Activated CD8-positive, alpha-beta memory T cell treated with anti-CD3 and anti-CD28 coated beads, Interleukin-2, amount 50 U/mL, for 1 hour (primary cell): ENCODE measurements at regions not wholly inside any gene's neighbourhood (a gene's known extent, or its start where the extent isn't known, plus 50 kb on each side); places are given as distances from the start of the nearest gene placed in this dataset.
"Not testable (repeated sequence)": the region's sequence is repeated elsewhere in the genome, so short reads cannot be mapped to it uniquely, and the experiment has no call there.

Experiments
- DNase-seq: peaks from one replicate; pipeline ENCODE4 v3.0.0-alpha.2; 2020; ENCODE audit errors: extremely low read depth

DNA sequence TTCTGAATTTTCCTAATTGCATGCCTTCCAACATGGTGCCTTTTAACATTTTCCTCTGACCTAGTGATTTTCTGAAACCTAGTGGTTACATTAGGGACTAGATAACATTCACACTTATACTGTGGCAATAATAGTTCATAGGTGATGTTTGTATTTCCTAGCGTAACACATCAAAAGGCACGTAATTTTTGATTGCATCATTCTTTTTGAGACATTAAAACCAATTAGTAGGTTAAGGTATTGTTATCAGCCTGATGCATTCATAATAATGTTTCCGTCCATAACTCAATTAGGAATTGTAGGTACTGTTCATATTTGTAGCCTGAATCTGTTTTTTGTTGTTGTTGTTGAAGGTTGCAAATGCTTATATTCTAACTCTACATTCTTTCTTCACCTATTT, 192.4 kb downstream of the ANXA1 start:
- DNase-seq: no peak

DNA sequence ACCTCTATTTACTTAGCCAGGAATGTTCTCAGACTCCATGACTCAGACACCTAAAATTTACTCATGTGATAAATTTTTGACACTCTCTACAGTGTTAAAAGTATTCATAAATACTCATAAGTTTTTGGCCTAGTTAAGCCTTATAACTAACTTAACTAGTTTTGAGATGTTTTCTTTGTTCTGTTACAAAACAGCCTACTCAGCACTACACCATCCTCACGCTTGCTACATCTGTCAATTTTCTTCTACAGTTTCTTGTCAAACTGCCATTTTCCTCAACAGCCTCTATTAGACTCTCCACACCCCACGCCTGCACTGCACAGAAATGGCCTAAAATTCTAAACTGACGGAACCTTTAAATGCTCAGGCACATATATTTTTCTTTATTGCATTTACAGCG, 195.5 kb downstream of the ANXA1 start:
- no peak for DNase-seq

GRCh38 chr9:73347720-73348119, 196.1 kb downstream of the ANXA1 start:
- DNase-seq: no peak

DNA sequence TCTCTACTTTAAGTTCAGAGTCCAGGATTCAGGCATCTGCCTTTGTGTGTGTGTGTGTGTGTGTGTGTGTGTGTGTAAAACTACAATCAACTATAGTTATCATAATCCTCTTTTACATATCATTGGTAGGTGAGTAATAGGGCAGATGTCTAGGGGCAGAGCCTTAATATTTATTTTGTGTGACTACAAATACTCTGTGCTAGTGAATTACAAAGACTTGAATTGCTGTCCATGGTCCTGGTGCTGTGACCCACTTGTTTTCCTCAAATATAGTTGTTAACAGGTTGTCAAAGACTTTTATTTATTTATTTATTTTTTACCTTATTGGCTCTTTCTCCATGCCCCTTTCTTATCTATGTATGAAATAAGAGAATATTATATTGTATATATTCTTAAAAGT, 196.8 kb downstream of the ANXA1 start:
- DNase-seq: no peak

GRCh38 chr9:73349476-73349875, 197.8 kb downstream of the ANXA1 start:
- DNase-seq: no peak

DNA sequence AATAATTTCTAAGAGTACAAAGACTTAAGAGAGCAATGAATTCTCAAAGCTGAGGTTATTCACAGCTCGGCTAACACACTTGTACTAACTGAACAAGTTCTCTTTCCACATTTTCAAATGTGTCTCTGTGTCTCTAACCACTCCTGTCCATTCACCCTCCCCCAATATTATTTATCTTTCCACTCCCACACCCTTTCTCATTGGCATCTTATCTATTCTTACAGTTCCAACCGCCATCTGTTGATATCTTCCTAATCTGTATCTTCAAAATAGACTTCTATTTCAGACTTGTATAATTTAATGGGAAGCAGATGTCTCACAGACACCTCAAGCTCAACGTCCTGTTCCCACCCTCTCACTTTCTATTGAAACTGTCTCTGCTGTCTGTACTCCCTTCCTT, 205.9 kb downstream of the ANXA1 start:
- DNase-seq: no peak

- no peak for DNase-seq
These were observed 218.4 kb downstream of the ANXA1 start for GRCh38 chr9:73370053-73370452.

- DNase-seq: no peak
These were observed 220.1 kb downstream of the ANXA1 start for GRCh38 chr9:73371801-73372200.

DNA sequence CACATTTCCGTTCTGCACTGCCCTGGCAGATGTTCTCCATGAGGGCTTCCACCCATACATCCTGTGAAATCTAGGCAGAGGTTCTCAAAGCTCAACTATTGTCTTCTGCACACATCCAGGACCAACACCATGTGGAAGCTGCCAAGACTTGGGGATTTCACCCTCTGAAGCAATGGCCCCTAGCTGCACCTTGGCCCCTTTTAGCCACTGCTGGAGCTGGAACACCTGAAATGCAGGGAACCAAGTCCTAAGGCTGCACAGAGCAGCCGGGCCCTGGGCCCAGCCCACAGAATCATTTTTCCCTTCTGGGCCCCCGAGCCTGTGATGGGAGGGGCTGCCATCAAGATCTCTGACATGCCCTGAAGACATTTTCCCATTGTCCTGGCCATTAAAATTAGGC, 228.7 kb downstream of the ANXA1 start:
- DNase-seq: no peak

DNA sequence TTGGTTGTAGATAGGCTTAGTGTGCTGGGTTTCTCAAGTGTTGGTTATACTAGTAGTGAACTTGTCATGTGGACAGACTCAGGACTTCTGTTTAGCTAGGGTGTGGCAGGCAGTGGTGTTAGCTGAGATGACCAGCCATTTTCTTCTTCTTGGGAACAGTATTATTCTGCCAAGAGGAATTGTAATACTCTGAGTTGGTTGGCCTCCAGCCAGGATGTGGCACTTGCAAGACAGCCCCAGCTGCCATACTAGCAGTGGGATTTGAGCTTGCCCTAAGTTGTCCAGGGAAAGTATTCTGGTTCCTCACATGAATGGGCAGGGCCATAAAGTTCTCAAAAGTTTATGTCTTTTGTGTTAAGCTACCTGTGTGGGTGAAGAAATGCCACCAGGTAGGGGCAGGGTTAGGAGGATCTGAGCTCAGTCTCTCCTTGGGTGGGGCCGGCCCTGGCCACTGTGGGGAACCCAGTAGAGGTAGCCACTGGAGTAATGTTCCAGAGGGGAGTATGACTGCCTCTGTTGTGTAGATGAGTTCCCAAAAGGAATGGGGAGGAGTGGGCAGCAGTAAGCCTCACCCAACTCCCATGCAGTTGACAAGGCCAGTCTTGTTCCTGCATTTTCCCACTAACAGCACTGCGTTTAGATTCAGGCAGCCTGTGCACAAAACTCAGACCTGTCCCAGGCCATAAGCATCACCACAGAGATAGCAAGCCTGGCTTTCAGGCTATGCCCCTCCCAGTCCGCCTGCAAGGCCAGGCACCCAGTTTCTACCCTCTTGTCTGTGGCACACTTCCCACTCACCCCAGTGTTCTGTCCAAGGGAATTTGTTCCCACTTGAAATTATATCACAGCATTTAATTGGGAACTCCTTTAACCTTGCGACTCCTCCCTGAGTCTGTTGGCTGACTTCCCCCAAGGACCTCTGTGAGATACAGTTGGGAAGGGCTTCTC, 250.7 kb downstream of the ANXA1 start:
- no peak for DNase-seq

GRCh38 chr9:73411494-73411893, 259.8 kb downstream of the ANXA1 start:
- DNase-seq: no peak

DNA sequence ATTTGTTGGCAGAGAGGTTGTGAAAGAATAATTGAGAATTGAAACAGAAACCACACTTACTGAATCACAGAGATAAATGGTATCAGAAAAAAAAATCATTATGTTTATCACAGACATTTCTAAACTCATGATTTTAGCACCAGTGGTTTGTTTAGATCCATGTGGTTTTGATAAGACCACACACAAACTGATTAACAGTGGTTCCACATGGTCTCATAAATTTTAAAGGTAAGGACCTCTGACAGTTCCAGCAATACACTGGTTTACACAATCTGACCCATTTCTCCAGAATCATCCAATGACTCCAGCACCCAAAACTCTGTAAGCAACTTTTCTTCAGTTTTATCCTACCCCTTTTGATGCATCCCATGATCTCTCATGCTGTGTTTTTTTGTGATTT, 261.2 kb downstream of the ANXA1 start:
- DNase-seq: no peak

DNA sequence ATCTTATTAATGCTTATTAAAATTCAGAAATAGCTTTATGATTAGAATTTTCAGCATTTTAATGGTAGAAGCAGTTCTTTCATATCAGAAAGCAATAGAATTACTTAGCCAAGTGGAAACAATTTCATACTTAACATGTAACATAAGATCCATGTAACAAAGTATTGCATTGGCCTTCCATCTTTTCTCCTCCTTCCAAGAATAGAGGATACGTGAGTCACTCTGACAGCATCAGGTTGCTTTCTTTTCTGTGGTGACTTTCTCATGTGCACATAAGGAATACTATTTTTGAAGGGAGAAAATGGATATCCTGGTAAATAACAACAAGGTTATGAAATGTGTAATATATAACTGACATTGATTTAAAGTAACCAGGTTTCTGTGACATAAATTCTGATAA, 272.2 kb downstream of the ANXA1 start:
- DNase-seq: no peak

DNA sequence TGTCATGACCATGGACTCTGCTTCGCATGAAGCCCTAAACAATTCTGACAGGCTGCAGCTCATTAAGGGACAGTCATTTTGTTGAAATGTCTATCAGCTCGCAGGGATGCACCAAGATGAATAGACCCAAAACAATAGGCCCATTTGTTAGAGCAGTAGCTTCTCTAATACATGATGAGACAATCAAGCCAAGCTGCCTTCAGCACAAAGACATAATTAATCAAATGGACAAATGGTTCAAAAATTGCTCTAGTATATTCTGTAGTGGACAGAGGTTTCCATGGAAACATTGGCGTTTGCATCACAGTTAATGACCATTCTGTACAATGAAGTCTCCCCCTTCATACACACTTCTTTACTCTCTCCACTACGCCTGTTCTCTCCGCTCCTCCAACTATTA, 274.6 kb downstream of the ANXA1 start:
- no peak for DNase-seq

GRCh38 chr9:73434826-73435225, 283.2 kb downstream of the ANXA1 start:
- no peak for DNase-seq

DNA sequence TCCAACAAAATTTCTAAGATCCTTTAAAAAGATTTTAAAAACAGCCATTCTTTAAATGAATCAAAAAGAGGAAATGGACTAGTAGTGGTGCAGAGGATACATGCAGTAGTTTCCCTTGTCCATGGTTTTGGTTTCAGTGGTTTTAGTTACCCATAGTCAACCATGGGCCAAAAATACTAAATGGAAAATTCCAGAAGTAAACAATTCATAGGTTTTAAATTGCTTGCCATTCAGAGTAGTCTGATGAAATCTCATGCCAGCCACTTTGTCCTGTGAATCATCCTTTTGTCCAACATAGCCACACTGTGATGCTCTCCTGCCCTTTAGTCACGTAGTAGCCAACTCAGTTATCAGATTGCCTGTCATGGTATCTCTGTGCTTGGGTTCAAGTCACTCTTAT, 286.1 kb downstream of the ANXA1 start:
- no peak for DNase-seq

DNA sequence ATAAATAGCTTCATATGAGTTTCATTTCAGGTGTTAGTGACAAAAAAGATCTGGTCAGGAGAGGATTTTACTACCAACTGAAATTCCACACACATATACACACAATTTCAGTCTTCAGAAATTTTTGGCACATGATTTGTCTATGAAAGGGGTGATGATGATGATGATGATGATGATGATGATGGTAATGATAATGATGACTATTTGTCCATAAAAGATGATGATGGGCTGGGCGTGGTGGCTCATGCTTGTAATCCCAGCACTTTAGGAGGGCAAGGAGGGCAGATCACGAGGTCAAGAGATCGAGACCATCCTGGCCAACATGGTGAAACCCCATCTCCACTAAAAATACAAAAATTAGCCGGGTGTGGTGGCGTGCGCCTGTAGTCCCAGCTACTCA, 288.2 kb downstream of the ANXA1 start:
- not testable (repeated sequence) for DNase-seq

GRCh38 chr9:73441223-73441622, 289.6 kb downstream of the ANXA1 start:
- DNase-seq: no peak

DNA sequence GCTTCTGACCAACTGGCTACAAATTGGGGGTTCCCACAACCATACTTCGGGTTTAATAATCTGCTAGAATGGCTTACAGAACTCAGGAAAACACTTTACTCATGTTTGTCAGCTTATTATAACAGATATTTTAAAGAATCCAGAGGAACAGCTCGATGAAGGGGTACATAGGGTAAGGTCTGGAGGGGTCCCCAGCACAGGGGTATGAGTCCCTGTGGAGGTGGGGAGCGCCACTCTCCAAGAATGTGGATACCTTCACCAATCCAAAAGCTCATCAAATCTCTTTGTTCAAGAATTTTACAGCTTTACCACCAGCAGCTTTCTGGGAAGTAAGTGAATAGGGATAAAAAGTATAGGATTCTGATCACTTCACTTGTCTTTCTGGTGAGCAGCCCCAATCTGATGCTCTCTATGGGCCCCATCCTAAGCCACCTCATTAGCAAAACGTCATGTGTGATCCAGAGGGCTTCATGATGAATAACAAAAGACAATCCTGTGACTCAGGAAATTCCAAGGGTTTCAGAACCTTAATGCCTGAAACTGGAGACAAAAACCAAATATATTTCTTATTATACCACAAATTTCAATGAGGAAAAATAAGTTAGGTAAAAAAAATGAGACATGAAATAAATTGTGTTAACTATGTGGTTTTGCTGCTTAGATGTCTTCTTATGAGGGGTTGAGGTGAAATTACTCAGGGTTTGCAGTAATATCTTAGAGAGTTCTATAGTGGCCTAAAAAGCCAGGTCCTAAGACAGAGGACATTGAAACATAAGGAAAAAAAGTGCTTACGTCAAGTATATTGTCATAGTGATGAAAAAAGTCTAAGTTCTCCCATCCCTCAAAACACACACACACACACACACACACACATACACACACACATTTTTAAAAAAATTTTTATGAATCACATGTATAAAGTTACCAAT, 290.5 kb downstream of the ANXA1 start:
- no peak for DNase-seq

GRCh38 chr9:73444821-73445220, 293.2 kb downstream of the ANXA1 start:
- no peak for DNase-seq

DNA sequence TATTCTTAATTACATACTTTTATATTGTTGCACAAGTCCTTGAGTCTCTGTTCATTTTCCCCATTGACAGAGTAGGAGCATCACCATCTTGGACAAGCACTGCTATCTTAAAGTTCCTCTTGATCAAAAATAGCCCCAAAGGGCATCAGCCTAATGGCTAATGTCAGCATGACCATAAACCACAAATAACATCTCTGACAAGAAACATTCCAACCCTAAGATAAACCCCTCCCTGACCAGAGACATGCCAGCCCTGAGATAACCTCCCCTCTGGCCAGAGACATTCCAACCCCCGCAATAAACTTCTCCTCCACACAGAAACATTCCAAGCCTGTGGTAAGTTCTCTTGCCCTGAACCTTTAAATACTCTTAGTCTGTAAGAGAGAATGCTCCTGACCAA, 293.7 kb downstream of the ANXA1 start:
- DNase-seq: not testable (repeated sequence)

DNA sequence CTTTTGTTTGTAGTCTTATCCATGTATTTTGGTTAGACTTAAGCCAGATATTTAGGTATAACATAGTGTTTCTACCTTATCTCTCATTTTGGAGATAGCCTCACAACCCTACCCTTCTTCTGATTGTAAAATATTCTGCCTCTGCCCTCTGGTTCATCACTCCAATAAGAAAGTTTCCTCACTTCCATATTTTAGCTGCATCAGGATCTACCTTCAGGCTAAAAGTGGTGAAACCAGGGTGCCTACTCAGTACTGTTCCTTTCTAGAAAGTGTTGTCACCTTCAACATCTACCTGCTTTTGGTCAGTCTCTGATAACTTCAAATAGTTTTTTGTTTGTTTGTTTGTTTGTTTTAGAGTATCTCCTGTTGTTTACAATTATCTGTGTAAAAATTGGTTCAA, 294.6 kb downstream of the ANXA1 start:
- DNase-seq: no peak

GRCh38 chr9:73451003-73451402, 299.3 kb downstream of the ANXA1 start:
- DNase-seq: no peak
